Endodermal cell (in vitro differentiated cells): ENCODE measurements at regions not wholly inside any gene's neighbourhood (a gene's known extent, or its start where the extent isn't known, plus 50 kb on each side); places are given as distances from the start of the nearest gene placed in this dataset.
"Not testable (repeated sequence)": the region's sequence is repeated elsewhere in the genome, so short reads cannot be mapped to it uniquely, and the experiment has no call there.

Experiments used
- DNase-seq: peaks from one replicate; pipeline ENCODE4 v3.0.0-alpha.2; 2017
- H3K27ac ChIP-seq: 2 replicates; pipeline ENCODE4 v1.5.1; 2013; ENCODE audit warnings: mild to moderate bottlenecking, low read depth, low read length, moderate library complexity
- H3K27me3 ChIP-seq: 2 replicates; pipeline ENCODE4 v1.6.1; 2013; ENCODE audit warnings: mild to moderate bottlenecking, low read length, moderate library complexity; ENCODE audit not compliant: insufficient read depth, control insufficient read depth, poor library complexity, severe bottlenecking
- H3K36me3 ChIP-seq: 2 replicates; pipeline ENCODE4 v1.7.0; 2013; ENCODE audit warnings: mild to moderate bottlenecking, low read length, moderate library complexity; ENCODE audit not compliant: control insufficient read depth, insufficient read depth
- H3K4me1 ChIP-seq: one replicate; pipeline ENCODE4 v1.7.0; 2013; ENCODE audit warnings: low read length; ENCODE audit not compliant: control insufficient read depth, insufficient read depth
- H3K4me3 ChIP-seq: 2 replicates; pipeline ENCODE4 v1.5.1; 2013; ENCODE audit warnings: mild to moderate bottlenecking, low read length, moderate library complexity
- H3K9ac ChIP-seq: 2 replicates; pipeline ENCODE4 v1.6.1; 2013; ENCODE audit warnings: mild to moderate bottlenecking, low read length, moderate library complexity; ENCODE audit not compliant: poor library complexity, severe bottlenecking; ENCODE audit errors: extremely low read depth
- H3K9me3 ChIP-seq: 2 replicates; pipeline ENCODE4 v1.6.1; 2013; ENCODE audit warnings: mild to moderate bottlenecking, low read length, moderate library complexity; ENCODE audit not compliant: control insufficient read depth
- H3K27ac Mint-ChIP-seq: 2 replicates; pipeline ENCODE4 v1.8.0; 2020; ENCODE audit warnings: mixed read lengths
- H3K27me3 Mint-ChIP-seq: 2 replicates; pipeline ENCODE4 v1.8.0; 2021; ENCODE audit warnings: mild to moderate bottlenecking, mixed read lengths; ENCODE audit not compliant: insufficient read depth
- H3K36me3 Mint-ChIP-seq: 2 replicates; pipeline ENCODE4 v1.8.0; 2020; ENCODE audit warnings: low read depth, mixed read lengths
- H3K4me1 Mint-ChIP-seq: 2 replicates; pipeline ENCODE4 v1.8.0; 2020; ENCODE audit warnings: mixed read lengths
- H3K4me3 Mint-ChIP-seq: 2 replicates; pipeline ENCODE4 v1.8.0; 2020; ENCODE audit warnings: mild to moderate bottlenecking, moderate library complexity, mixed read lengths
- H3K9me3 Mint-ChIP-seq: 2 replicates; pipeline ENCODE4 v1.8.0; 2020; ENCODE audit warnings: mild to moderate bottlenecking, mixed read lengths
- WGBS, 2 experiments: methylation state at CpG; one replicate each; pipeline versions ENCODE4 v1.1.5 to v1.1.7; 2013; ENCODE audit warnings: missing lambda C conversion rate in 2 of 2, mixed read lengths in 1 of 2; ENCODE audit not compliant: insufficient coverage in 1 of 2, insufficient read length in 1 of 2; 5-methylcytosine and 5-hydroxymethylcytosine counted together
- TF ChIP-seq, protein P1 (sequence below): fragments of 200-600 bp; sonication (generic); conservative IDR thresholded peaks from 2 replicates; pipeline ENCODE4 v1.5.0; 2021; ENCODE audit warnings: antibody characterized with exemption, mild to moderate bottlenecking

DNA sequence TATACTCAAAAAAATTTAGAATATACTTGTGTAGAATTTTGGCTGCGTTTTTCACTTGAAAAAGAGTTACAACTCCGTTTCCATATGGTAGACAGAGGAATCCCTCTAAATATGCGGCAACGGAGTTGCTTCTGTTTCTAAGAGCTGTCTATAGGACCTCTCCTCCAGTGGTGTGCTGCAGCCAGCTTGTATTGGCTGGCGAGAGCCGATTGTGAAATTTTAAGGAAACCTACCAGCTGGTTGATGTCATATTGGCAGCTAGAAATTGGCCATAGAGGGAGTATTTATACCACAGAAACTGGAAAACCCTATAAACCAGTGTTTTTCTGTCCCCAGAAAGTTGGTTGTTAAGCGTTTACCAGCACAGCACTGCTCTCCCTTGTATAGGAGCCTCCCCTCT is 655.8 kb upstream of the EEF2KMT start:
- no peak for DNase-seq
- no peak overlapping the region for H3K9ac ChIP-seq
- Mint-ChIP-seq H3K36me3 (peaks cover 2% of the 10 kb centered on the region), H3K9me3 (peaks cover 9% of the 10 kb centered on the region), H3K4me3 (no peak overlapping the region), H3K4me1 (peaks cover 31% of the 10 kb centered on the region), H3K27me3 (peaks cover 5% of the 10 kb centered on the region), H3K27ac (no peak overlapping the region)
- H3K27me3 ChIP-seq = no peaks in the 10 kb centered on the region
- 73 to 78% methylated on average over 6 to 7 of the region's 7 CpGs for WGBS, 2 experiments
- no peak overlapping the region for H3K4me3 ChIP-seq
- TF ChIP-seq, protein P1, sequence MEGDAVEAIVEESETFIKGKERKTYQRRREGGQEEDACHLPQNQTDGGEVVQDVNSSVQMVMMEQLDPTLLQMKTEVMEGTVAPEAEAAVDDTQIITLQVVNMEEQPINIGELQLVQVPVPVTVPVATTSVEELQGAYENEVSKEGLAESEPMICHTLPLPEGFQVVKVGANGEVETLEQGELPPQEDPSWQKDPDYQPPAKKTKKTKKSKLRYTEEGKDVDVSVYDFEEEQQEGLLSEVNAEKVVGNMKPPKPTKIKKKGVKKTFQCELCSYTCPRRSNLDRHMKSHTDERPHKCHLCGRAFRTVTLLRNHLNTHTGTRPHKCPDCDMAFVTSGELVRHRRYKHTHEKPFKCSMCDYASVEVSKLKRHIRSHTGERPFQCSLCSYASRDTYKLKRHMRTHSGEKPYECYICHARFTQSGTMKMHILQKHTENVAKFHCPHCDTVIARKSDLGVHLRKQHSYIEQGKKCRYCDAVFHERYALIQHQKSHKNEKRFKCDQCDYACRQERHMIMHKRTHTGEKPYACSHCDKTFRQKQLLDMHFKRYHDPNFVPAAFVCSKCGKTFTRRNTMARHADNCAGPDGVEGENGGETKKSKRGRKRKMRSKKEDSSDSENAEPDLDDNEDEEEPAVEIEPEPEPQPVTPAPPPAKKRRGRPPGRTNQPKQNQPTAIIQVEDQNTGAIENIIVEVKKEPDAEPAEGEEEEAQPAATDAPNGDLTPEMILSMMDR = no peak
- no peak overlapping the region for H3K27ac ChIP-seq
- peaks cover 3% of the 10 kb centered on the region for H3K4me1 ChIP-seq
- no peaks in the 10 kb centered on the region for H3K9me3 ChIP-seq
- no peaks in the 10 kb centered on the region for H3K36me3 ChIP-seq

DNA sequence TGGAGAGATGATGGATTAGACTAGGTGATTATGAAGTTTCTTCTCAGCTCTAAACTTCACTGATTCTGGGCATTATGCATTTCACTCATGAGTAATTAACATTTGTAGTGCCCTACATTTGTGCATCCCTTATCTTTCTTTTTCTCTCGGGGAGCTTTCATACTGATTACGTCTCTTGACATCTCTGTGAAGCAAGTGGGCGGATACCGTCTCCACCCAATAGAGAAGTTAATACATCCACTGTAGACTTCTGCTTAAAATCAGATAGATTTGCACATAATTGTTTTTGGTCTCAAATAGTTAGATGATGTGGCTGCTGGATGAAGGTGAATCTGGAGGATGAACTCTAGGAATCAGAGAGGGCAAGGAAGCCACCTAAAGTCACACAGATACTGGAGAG is 653.6 kb upstream of the EEF2KMT start:
- Mint-ChIP-seq H3K4me3 (no peak overlapping the region), H3K36me3 (peaks cover 2% of the 10 kb centered on the region), H3K4me1 (peaks cover 31% of the 10 kb centered on the region), H3K27ac (no peak overlapping the region), H3K27me3 (peaks cover 8% of the 10 kb centered on the region), H3K9me3 (peaks cover 22% of the 10 kb centered on the region)
- Histone ChIP-seq H3K9ac (no peak overlapping the region), H3K27me3 (no peaks in the 10 kb centered on the region), H3K4me3 (no peak overlapping the region), H3K36me3 (no peaks in the 10 kb centered on the region), H3K27ac (no peak overlapping the region), H3K4me1 (peaks cover 3% of the 10 kb centered on the region), H3K9me3 (no peaks in the 10 kb centered on the region)
- TF ChIP-seq, protein P1 = no peak
- DNase-seq = no peak
- 87 to 95% methylated on average over 3 to 4 of the region's 4 CpGs for WGBS, 2 experiments

DNA sequence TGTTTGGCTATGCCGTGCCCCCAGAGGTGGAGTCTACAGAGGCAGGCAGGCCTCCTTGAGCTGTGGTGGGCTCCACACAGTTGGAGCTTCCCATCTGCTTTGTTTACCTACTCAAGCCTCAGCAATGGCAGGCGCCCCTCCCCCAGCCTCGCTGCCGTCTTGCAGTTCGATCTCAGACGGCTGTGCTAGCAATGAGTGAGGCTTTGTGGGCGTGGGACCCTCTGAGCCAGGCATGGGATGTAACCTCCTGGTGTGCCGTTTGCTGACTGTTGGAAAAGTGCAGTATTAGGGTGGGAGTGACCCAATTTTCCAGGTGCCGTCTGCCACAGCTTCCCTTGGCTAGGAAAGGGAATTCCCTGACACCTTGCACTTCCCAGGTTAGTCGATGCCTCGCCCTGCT is 652.8 kb upstream of the EEF2KMT start:
- not testable (repeated sequence) for H3K9ac ChIP-seq, H3K27me3 Mint-ChIP-seq, H3K36me3 Mint-ChIP-seq, H3K27ac ChIP-seq, H3K36me3 ChIP-seq, H3K9me3 ChIP-seq, H3K4me3 Mint-ChIP-seq, H3K27me3 ChIP-seq, H3K4me3 ChIP-seq, H3K27ac Mint-ChIP-seq, H3K4me1 ChIP-seq
- H3K4me1 Mint-ChIP-seq = peaks cover 27% of the 10 kb centered on the region
- H3K9me3 Mint-ChIP-seq = peaks cover 23% of the 10 kb centered on the region
- 56 to 59% methylated on average over 10 to 11 of the region's 11 CpGs for WGBS, 2 experiments
- peak; percentile 65 for DNase-seq

DNA sequence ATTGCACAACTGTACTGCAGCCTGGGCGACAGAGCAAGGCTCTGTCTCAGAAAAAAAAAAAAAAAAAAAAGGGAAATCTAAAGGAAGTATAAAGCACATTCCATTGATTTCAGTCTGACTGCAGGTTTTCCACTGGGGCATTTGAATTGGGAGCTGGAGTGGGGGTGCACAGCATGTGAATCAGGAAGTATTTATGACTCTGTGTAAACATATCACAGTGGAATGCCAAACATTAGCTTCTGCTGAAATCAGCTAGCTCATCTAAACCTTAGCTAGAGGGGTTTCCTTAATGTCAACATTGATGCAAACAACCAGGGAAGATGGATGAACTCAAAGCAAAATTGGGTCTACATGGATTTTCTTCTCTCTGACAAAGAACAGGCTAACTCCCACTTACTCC is 641.0 kb upstream of the EEF2KMT start:
- no peak for DNase-seq
- H3K4me1 Mint-ChIP-seq = peaks cover 8% of the 10 kb centered on the region
- H3K27me3 Mint-ChIP-seq = peaks cover 1% of the 10 kb centered on the region
- no peaks in the 10 kb centered on the region for H3K27me3 ChIP-seq
- H3K4me3 Mint-ChIP-seq = no peak overlapping the region
- H3K36me3 Mint-ChIP-seq = no peaks in the 10 kb centered on the region
- H3K9me3 ChIP-seq = no peaks in the 10 kb centered on the region
- H3K4me1 ChIP-seq = no peaks in the 10 kb centered on the region
- WGBS, 2 experiments = 100% methylated on average over 1 of the region's 1 CpG; no CpG with 5 or more reads in 1 of the 2 experiments
- H3K9me3 Mint-ChIP-seq = peaks cover 8% of the 10 kb centered on the region
- no peak overlapping the region for H3K27ac ChIP-seq
- H3K4me3 ChIP-seq = no peak overlapping the region
- H3K27ac Mint-ChIP-seq = no peak overlapping the region
- TF ChIP-seq, protein P1 = no peak
- H3K9ac ChIP-seq = no peak overlapping the region
- H3K36me3 ChIP-seq = no peaks in the 10 kb centered on the region
